ENCODE measurements at regions not wholly inside any gene's neighbourhood (a gene's known extent, or its start where the extent isn't known, plus 50 kb on each side); places are given as distances from the start of the nearest gene placed in this dataset.
"Not testable (repeated sequence)": the region's sequence is repeated elsewhere in the genome, so short reads cannot be mapped to it uniquely, and the experiment has no call there.

GRCh38 chr7:83716923-83717322 is 68.0 kb upstream of the SEMA3E start:
- not testable (repeated sequence) for DNase-seq

GRCh38 chr7:83708531-83708930 is 59.6 kb upstream of the SEMA3E start:
- no peak for DNase-seq

- no peak for DNase-seq
Observed at GRCh38 chr7:83704564-83704963, 55.6 kb upstream of the SEMA3E start.

GRCh38 chr7:83702446-83702845 is 53.5 kb upstream of the SEMA3E start:
- no peak for DNase-seq

GRCh38 chr7:83701736-83702135 is 52.8 kb upstream of the SEMA3E start:
- DNase-seq = no peak

All from NCI-H345 (cell line).